OCI-LY3 (cell line): ENCODE measurements at regions not wholly inside any gene's neighbourhood (a gene's known extent, or its start where the extent isn't known, plus 50 kb on each side); places are given as distances from the start of the nearest gene placed in this dataset.

ENCODE experiments used
- EZH2phosphoT487 ChIP-seq: fragments of 200-600 bp; shearing (Covaris generic); IDR thresholded peaks from 2 replicates; pipeline ENCODE4 v1.6.1; 2018; ENCODE audit warnings: antibody characterized with exemption, mixed run types, low read depth
- TF ChIP-seq, protein P1 (sequence below): fragments of 200-600, 300-600 bp; sonication (generic); IDR thresholded peaks from 2 replicates; pipeline ENCODE4 v1.5.1; 2014; ENCODE audit warnings: antibody characterized with exemption, low read length, low read depth

GRCh38 chr10:29713450-29713849, 78.7 kb upstream of the SVIL start:
- TF ChIP-seq, protein P1, sequence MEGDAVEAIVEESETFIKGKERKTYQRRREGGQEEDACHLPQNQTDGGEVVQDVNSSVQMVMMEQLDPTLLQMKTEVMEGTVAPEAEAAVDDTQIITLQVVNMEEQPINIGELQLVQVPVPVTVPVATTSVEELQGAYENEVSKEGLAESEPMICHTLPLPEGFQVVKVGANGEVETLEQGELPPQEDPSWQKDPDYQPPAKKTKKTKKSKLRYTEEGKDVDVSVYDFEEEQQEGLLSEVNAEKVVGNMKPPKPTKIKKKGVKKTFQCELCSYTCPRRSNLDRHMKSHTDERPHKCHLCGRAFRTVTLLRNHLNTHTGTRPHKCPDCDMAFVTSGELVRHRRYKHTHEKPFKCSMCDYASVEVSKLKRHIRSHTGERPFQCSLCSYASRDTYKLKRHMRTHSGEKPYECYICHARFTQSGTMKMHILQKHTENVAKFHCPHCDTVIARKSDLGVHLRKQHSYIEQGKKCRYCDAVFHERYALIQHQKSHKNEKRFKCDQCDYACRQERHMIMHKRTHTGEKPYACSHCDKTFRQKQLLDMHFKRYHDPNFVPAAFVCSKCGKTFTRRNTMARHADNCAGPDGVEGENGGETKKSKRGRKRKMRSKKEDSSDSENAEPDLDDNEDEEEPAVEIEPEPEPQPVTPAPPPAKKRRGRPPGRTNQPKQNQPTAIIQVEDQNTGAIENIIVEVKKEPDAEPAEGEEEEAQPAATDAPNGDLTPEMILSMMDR = no peak
- no peak for TF ChIP-seq EZH2phosphoT487
